Sciatic nerve (tissue), 2 donors: ENCODE measurements at regions not wholly inside any gene's neighbourhood (a gene's known extent, or its start where the extent isn't known, plus 50 kb on each side); places are given as distances from the start of the nearest gene placed in this dataset.

Experiments used
- ATAC-seq: fragments of 200-7000 bp; cut with Tn5 transposase; one replicate; pipeline ENCODE4 v1.9.1; 2020; ENCODE audit warnings: mild to moderate bottlenecking, moderate library complexity
- DNase-seq: peaks from one replicate; pipeline ENCODE4 v3.0.0-alpha.2; 2020; ENCODE audit warnings: low spot score
- intact Hi-C: fragments of 100-400 bp; cut with DNase I; formaldehyde crosslinking; loops from one replicate; pipeline ENCODE4 v1.14.2; 2022
- donor health status: DM: no; HTN: no; CAD: no.
- donor health status: DM: no; HTN: no; CAD: no.

- intact Hi-C loops = no loop called here
- no peak for DNase-seq
- no peak for ATAC-seq
Observed at GRCh38 chr9:97747201-97747965, 50.2 kb upstream of the XPA start.

DNA sequence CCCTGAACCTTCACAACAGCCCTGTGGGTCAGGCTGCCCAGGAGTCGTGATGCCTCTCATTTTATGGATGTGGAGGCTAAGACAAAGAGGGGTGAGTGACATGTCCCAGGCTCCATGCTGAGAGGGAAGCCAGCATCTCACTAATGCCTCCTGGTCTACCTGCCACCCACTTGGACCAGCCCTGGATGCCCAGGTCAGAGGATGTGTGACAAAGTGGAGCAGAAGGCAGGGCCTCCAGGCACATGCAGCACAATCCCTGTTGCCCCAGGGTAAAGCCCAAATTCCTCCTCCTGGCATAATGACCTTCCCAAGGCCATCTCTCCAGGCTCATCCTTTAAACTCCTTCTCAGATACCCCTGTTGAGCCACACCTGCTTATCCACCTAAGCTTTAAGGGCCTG lies 51.4 kb upstream of the XPA start:
- no peak for DNase-seq
- ATAC-seq = no peak
- intact Hi-C loops = no loop called here

DNA sequence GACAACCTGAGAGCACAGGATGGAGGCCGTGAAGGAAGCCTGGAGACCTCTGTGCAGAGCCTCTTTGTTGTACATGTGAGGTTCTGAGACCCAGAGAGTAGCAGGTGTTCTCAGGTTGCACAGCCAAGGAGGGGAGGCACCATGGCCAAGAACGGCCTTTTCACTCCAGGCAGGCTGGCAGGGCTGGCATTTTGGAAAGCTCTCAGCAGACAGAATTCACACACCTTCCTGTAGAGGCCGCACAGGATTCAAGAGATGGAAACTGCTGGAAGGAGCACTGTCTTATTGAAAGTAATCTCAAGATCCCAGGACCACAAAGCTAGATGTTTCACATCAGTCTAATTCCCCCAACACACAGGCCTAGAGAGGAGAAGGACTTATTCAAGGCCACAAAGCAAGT lies 52.8 kb upstream of the XPA start:
- intact Hi-C loops = no loop called here
- DNase-seq (no peak), ATAC-seq (no peak)

DNA sequence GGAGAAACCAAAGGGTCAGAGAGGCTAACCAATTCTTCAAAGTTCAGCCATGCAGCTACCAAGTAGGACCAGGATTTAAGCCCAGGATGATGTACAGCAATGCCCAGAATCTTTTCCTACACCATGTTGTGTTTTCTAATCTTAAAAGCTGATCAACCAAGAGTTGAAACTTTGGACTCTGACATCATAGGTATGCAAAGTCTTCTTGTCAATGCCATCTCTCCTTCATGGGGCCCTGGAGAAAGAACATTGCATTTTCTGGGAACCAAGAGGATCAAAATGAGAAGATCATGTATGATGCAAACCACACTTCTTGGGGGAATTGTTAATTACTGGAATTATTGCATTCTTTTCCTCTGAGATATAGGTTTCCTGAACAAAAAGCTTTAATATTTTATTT lies 54.4 kb upstream of the XPA start:
- intact Hi-C loops = no loop called here
- DNase-seq = no peak
- no peak for ATAC-seq

DNA sequence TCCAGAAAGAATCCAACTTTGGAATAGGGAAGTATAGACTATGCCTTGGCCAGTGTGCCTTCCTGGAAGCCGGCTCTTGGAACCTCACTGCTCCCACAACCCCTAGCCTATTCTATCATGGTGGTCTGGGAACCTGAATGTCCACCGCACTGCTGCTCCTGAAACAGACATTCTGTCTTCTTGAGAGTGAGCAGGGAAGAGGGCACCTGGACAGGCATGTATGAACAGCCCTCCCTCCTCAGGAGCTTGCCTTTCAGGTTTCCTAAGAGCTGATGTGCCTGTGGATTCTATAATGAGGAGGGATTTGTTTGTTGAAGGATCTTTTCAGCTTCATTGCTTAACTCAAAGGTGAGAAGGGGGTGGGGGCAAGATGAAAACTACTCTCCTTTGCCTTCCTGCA lies 55.1 kb upstream of the XPA start:
- DNase-seq (no peak), ATAC-seq (no peak)
- intact Hi-C loops = no loop called here

DNA sequence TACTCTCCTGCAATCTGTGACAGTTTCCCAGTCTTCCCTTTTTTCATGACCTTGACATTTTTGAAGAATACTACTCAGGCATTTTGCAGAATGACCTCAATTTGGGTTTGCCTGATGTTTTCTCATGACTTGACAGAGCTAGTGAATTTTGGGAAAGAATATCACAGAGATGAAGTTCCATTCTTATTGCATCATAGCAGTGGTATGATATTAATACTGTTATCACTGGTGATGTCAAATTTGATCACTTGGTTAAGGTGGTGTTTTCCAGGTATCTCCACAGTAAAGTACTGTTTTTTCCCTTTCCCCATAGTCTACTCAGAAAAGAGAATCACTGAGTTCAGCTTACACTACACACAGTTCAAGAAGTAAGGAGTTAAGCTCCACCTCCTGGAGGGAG lies 56.2 kb upstream of the XPA start:
- intact Hi-C loops = no loop called here
- ATAC-seq (no peak), DNase-seq (no peak)

GRCh38 chr9:97753975-97754374 lies 56.8 kb upstream of the XPA start:
- intact Hi-C loops = no loop called here
- DNase-seq (no peak), ATAC-seq (no peak)

GRCh38 chr9:97755618-97756267 lies 58.6 kb upstream of the XPA start:
- DNase-seq = no peak
- intact Hi-C loops = no loop called here
- ATAC-seq = no peak

- ATAC-seq = no peak
- intact Hi-C loops = no loop called here
- no peak for DNase-seq
Observed at GRCh38 chr9:97756991-97757390, 59.9 kb upstream of the XPA start.

DNA sequence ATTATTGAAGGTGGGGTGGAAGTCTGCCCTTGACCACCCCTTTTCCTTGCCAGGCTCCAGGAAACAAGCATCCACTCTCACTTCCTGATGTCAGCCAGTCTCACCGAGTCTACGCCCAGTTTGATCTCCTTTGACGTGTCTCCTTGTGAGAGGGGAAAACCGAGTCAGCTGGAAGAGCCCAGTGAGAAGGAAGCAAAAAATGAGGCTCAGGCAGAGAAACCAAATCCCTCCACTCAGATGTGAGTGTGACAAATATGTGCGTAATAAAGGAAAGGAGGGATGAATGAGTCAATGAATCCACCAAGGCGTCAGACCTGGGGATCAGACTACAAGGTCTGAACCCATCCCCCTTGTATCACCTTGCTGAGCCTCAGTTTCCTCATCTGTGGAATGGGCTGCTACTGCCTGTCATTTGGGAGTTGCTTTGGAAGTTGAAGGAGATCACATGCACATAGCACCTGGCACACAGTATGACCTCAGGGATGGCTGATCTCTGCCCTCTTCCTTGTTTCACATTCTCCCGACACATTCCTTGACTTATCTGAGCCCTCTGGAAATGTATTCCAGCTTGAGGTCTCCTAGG lies 61.3 kb upstream of the XPA start:
- intact Hi-C loops = no loop called here
- no peak for ATAC-seq
- no peak for DNase-seq

DNA sequence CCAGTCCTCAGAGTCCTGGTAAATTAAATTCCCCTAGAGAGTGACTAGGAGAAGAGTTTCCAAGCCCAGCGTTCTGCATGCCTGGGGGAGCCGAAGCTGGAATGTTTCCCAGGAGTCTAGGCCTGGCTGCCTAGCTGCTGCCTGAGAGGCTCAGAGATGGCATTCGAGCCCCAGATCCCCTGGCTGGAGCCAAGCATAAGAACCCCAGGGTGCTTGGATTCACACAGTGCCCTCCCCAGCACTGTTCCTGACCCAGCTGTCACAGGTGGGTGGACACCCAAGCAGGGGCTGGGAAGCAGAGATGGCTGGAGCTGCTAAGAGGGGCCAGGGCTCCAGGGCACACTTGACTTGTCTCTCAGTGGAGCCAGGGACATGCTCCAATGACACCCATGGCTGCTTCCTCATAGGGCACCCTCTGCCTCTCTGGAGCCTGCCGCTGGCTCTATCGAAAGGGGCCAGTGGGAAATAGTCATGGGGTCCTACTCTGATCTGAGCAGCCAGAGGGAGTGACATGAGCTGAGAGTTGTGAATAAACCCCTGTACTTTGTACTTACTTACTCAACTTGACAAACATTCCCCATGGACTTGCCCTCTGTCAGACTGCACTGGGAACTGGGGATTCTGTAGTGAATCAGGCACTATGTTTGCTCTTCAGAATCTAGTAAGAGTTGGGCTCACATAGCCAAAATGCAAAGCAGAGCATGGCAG lies 62.6 kb upstream of the XPA start:
- DNase-seq (no peak), ATAC-seq (peak; percentile 48)
- intact Hi-C loops = no loop called here

DNA sequence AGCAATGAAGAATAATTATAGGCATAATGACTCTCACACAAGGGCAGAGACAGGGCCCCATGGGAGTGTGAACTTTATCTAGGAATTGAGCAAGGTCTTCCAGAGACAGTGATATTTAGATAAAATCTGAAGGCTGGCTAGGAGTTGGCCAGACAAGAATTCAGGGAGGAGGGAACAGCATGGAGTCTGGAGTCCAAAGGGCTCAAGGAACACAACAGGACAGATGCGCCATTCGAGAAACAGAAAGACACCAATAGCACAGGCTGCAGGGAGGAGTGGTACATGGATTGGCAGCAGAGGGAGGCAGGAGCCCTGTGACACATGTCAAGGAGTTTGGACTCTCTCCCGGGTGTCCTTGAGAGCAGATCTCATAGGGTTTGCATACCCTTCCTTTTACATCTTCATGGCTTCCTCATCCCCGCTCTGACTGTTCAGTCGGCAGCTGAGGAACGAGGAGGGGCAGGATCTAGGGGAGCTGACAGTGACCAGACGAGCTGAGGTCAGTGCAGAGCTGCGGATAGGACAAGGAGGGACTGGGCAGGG lies 64.0 kb upstream of the XPA start:
- ATAC-seq (no peak), DNase-seq (no peak)
- intact Hi-C loops = no loop called here

GRCh38 chr9:97761879-97762278 lies 64.7 kb upstream of the XPA start:
- intact Hi-C loops = no loop called here
- no peak for ATAC-seq
- no peak for DNase-seq

DNA sequence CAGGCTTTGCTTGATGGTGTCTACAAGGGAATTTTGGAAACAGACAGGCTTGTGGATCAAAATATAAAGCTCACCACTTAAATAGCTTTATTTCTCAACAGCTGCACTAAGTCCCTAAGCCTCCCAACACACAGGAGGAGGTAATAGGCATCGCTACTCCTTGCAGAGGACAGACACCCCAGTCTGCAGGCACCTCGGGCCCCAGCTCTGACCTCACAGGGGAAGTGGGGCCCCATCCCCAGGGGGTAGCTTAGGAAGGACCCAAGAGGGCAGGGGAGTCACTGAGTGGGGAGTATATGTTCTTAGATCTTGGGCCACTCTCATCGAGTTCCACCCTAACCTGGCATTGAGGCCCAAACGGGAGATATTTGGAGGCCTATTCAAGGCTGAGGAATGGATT lies 66.7 kb upstream of the XPA start:
- ATAC-seq (no peak), DNase-seq (no peak)
- intact Hi-C loops = no loop called here

DNA sequence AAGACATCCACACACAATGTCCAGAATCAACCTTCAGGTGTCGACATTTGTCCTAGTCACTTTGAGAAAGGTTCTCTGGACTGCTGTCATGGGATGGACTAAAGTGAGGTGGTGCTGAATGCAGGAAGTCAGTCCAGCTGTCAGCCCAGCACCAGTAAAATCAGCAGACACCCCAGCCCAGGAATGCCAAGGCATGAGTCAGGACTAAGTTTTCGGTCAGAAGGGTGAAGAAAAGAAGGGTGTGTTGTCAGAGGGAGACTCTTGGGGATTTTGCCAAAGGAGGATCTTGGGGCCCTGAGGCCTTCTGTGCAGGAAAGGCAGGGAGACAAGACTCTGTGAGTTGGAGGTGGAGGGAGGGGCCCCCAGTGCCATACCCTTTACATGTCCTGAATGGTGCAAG lies 69.0 kb upstream of the XPA start:
- no peak for ATAC-seq
- intact Hi-C loops = no loop called here

DNA sequence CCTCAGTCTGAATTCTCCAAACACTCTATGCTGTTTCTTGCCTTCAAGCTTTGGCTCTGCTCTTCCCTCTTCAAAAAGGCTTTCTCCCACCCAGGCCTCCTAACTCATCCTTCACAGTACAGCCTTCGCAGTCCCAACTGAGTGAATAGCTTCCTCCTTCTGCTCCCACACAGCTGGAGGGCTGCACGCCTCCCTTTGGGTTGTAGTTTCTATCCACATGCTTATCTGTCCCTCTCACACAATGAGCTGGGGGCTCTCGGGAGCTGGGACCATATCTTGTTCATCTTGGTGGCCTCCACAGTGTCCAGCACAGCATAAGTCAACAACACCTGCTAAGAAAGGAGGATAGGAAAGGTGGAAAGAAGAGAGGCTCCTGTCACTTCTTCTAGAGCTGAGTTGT lies 69.5 kb upstream of the XPA start:
- ATAC-seq = no peak
- intact Hi-C loops = no loop called here
- no peak for DNase-seq

More for the DNA sequence above, 69.0 kb upstream of the XPA start:
- DNase-seq = no peak

DNA sequence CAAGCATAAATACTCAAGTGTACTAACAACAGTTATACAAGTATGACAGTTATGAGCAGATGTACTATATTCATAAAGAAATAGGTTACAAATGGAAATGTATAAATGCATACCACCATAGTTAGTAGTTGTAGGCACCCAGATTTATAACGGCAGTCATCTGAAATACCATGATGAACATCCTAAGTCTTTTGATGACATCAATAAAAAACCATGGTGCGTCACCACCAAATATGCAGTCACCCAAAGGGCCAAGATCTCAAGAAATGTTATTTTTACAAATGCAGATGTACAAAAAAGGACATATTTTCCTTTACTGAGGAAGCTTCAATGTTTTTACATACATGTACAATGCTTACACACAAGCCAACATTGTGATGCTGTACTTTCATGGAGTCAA lies 70.8 kb upstream of the XPA start:
- DNase-seq (no peak), ATAC-seq (no peak)
- intact Hi-C loops = no loop called here

DNA sequence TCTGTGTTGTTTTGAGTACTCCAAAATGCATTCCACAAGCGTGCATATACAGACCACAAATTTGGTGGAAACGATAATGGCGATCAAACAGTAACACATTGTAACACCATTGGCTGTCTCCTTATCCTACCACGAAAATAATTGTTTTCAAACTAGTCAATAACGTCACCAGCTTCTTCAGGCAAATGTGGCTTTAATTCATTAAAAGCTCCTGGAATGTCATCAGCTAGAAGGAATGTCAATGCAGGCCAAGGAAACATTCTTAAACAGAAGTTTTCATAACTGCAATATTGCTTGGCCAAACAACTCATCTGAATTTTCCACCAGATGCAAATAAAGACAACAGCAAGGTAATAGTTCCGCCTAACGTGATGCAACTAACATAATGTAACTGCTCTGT lies 71.6 kb upstream of the XPA start:
- ATAC-seq = no peak
- intact Hi-C loops = no loop called here
- DNase-seq = no peak

DNA sequence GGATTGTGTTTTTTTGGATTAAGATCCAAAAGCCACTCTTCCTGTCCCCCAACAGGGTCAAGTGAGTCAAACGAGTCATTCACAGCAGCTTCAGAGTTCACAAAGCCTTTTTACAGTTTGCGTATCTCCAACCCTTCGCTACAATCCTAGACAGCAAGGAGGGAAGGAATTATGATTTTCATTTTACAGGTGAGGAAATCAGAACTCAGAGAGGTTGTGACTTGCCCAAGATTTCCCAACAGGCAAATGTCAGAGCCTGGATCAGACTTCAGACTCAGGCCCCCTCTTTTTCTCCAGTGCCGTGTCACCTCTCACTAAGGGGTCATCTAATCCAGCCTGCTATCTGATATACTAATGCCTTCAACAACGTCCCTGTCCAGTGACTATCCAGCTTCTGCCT lies 72.1 kb upstream of the XPA start:
- ATAC-seq = no peak
- intact Hi-C loops = no loop called here

DNA sequence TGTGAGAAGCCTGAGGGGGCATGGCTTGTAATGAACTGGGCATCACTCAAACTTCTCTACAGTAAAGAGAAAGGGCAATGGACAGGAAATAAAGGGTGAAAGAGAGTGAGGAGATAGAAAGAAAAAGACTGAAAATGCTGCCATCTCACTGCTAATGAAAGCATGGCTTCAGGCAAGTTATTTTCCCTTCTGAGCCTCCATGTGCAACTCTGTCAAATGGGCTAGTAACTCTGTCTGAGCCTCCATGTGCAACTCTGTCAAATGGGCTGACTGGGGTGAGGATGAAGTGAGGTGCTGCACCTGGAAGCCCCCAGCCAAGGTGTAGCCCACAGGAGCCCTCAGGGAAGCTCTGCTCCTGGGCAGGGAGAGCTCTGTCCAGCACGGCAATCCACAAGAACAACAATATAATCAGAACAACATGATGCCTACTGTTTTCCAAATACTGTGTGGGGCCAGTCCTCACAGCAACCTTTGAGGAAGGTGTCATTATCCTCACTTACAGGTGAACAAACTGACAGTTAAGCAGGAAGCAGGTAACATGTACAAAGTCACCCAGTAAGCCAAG lies 73.8 kb upstream of the XPA start:
- intact Hi-C loops = no loop called here
- ATAC-seq (no peak), DNase-seq (no peak)

More for the DNA sequence above, 72.1 kb upstream of the XPA start:
- DNase-seq = no peak
